ENCODE measurements at regions not wholly inside any gene's neighbourhood (a gene's known extent, or its start where the extent isn't known, plus 50 kb on each side); places are given as distances from the start of the nearest gene placed in this dataset.

DNA sequence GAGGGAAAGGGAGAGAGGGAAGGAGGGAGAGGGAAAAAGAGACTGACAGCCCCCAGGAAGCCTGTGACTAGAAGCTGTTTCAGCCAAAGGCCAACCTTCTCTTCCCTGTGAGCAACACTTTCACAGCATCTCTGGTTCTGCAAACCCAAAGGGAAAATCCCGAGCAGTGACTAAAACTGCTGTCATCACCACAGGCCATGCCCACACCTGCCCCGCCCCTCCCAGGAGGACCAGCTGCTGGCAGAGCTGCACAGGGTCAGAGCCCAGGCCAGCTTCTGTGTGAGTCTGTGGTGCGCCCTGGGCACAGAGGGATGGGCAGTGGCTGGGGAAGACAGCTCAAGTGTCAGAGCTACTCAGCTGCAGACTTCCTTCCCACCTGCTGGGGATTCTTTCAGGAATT is 64.9 kb upstream of the OTOS start:
- TF ChIP-seq CTCF (IDR thresholded peaks at IDR 0.05), result no peak
- no peak for TF ChIP-seq POLR2A (IDR thresholded peaks at IDR 0.05)
